GM18519 (cell line): ENCODE measurements at regions not wholly inside any gene's neighbourhood (a gene's known extent, or its start where the extent isn't known, plus 50 kb on each side); places are given as distances from the start of the nearest gene placed in this dataset.
A peak's percentile ranks its signal among the peaks of the same experiment; 100 is the strongest.
"Not testable (repeated sequence)": the region's sequence is repeated elsewhere in the genome, so short reads cannot be mapped to it uniquely, and the experiment has no call there.

ENCODE experiments used
- ATAC-seq: cut with Tn5 transposase; IDR thresholded peaks from one replicate; pipeline ENCODE4 v1.9.1; 2021; ENCODE audit warnings: mild to moderate bottlenecking, moderate library complexity; ENCODE audit not compliant: unreplicated experiment, low FRiP score

DNA sequence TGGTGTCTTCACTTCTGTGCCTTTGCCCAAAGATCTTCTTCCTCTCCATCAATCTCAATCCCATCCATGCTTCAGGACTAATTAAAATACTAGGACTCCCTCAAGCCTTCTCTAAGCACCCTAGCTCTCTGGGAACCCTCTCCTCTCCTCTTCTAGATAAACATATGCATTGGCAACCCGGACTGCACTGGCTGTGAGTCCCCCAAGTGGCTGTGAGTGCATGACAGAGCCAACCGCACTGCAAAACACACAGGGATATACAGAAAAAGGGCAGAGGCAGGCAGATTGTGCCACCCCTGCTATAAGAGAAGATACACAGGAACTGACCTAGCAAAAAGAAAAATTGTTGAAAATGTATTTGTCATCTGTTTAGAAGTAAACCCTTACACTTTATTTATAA lies 457.1 kb downstream of the MFSD1 start:
- no peak for ATAC-seq

DNA sequence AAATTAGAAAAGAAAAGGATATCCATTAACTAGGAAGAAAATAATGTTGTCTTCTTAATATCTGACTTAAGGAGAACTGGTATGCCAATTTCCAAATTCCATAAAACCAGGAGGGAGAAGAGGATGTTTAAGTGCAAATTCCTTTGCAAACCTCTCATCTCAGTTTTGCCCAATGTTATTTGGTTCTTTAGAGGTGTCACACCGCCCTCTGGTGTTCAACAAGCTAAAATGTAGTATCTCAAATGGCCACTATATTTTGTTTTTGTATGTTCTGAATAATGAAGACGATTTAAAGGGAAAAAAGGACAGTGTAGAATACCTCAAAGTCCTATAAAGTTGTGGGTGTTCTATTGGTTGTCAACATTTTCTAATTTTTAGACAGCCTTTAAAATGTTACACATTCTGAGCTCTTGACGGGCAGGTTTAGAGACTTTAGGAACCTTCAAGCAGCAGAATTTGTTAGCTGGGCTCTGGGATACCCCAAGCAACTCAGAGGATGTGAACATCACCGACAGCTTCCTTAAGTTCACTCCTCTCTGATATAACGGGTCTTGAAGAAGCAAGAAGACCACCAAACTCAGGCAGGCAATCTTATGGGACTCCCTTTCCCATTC lies 458.3 kb downstream of the MFSD1 start:
- no peak for ATAC-seq

DNA sequence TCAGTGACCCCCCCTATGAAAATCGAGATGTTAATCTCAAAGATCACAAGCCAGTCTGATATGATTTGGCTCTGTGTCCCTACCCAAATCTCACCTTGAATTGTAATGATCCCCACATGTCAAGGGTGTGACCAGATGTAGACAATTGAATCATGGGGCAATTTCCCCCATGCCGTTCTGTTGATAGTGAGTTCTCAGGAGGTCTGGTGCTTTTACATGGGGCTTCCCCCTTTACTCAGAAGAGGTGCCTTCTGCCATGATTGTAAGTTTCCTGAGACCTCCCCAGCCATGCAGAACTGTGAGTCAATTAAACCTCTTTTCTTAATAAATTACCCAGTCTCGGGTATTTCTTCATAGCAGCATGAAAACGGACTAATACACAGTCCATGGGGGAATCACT lies 459.5 kb downstream of the MFSD1 start:
- ATAC-seq = not testable (repeated sequence)

DNA sequence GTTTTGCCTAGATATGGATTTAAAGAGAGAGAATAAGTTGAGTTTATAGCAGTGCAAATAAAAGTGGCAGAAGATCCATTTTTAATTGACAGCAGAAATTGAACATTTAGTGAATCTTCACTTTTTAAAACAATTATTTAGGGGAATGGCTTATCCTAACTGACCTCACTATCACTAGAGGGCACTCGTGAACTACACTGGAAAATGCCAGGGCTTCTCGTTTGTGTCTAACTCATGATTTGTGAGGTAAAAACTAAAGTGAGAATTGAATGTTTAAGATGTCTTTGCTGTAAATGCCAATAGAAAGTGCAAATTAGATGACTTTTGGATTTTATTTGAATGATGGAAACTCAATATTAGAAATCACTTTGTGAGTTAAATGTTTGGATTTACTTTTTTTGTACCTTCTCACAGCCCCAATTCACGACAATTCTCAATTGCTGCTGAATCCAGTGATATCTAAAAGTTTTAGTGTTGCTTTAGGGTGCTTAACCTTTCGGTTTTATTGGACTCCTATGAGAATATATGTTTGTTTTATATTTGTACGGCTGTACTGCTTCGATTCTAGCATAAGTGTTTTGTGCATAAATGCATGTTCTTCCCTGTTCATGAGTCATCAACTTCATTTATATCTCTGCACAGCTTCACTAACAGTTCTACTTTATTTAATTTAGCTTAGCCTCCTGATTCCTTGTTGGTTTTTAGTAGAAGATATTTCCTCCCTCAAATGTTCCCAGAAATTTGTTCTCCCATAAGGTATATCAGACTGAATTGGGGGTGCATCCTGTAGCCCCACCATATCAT lies 462.1 kb downstream of the MFSD1 start:
- ATAC-seq = no peak

DNA sequence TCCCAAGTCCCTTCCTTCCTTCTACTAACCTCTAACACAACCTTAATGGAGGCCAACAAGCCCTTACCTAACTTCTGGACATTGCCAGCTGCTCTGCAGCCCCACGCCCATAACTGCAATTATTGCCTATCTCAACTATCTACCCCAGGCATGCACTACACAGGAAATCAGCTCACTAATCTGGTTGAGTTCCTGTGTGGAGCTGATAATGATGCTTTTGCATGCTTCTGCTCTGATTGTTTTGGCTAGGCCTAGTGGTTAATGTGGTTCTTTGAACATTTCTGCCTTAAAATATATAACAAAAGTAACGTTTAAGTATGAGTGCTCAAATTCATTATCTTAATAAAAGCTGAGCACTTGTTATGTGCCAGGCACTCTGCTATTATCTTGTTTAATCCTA lies 463.9 kb downstream of the MFSD1 start:
- ATAC-seq = no peak

DNA sequence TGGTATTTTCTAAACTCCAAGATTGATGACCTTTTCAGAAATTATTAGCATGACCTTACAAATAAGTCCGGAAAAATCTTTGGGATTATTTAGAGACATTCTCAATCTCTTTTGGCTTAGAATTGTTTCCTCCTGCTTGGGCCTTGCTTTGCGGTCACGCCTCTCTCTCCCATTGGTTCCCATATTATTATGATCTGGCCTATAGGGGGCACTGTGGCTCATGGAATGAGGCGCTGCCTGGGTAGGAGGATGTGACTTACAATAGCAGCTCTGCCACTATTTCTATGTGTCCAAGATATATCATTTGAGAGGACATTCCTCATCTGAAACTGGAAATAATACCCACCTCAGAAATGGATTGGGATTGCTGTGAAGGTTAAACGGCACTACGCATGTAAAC lies 464.9 kb downstream of the MFSD1 start:
- ATAC-seq = no peak

DNA sequence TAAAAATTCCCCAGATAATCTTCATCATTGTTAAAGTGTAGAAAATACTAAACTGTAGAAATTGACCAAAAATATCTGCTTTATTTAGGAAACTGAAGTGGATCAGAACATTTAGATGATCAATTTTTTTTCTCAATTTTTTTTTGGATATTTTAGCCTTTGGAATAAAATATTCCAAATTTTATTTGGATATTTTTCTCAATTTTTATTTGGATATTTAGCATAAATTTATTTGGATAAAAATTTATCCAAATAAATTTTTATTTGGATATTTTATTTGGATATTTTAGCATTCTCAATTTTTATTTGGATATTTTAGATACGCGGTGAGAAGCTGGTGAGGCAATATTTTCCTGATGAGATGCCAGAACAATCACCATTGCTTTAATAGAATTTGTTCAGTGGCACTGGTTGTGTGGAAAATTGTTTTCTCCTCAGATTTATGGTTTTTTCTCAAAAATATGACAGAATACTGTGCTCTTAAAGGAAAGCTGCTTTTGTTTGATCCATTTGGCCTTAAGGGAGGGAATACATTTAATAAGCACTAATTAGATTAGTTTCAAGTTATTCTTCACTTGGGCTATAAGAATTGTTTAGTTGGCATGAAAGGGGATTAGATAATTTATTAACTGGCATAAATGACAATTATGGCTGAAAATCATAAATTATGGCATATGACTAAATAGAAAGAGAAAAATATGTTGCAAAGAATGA lies 470.1 kb downstream of the MFSD1 start:
- ATAC-seq = no peak

DNA sequence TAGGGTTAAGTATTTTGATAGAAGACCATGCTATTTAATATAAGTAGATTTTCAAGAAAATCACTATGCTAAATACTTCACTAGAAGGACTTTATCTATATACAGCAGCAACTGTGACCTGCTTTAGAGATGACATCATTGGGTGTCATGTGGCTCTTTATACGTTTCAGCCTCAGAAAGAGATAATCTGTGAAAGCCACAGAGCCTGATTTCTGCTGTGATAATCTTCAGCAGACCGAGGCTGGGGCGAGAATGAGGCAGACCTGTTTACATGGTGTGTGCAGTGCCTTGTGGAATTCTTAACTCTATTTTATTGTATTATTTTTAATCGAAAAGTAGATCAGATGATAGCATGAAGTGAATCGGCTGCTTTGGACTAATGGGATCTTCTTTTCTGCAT lies 471.2 kb downstream of the MFSD1 start:
- ATAC-seq = no peak

DNA sequence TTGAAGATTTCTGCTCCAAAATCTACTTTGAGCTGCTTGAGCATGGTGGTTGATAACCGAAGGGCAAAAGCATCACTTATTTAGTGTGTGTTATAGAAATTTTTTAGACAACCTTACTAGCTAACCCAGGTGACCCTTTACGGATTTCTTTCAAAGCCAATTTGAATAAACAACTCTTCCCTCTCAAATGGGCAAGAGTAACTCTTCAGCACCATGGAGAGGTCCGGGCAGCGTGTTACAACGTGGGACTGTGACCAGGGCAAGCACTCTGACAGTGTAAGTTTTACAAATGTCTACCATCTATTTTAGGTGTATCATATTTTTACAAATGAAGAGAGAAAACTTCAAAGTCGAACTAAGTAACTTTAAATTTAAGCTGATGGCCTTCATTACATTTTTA lies 471.8 kb downstream of the MFSD1 start:
- ATAC-seq = no peak

DNA sequence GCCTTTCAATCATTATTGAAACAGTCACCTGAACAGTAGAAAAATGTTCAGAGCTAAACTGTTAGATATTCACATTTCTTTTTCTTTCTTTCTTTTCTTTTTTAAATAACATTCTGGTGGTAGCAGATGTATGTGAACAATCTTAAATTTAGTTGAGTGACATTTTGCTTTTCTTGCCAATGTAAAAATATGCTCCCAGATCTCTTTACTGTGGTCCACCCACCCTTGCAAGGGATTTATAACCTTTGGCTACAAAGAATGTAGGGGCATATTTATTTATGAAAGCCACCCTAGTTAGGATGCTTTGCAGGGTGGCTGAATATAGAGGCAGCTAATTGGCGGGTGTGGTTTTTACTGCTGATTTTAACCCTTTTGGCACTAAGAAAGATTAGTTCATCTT lies 473.9 kb downstream of the MFSD1 start:
- no peak for ATAC-seq

DNA sequence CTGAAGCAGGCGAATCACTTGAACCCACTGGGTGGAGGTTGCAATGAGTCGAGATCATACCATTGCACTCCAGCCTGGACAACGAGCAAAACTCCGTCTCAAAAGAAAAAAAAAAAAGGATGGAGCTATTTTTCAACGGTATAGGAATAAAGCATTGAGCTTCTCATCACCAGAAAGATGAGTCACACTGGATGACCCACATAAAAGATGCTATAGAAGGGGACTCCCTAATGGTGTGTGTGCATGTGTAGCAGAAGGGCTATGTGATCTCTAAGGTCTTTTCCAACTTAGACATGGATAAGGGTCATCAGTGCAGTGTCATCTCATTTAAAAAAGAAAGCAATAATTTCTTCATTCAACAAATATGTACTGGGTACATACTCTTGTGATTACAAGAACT lies 476.0 kb downstream of the MFSD1 start:
- ATAC-seq = no peak

DNA sequence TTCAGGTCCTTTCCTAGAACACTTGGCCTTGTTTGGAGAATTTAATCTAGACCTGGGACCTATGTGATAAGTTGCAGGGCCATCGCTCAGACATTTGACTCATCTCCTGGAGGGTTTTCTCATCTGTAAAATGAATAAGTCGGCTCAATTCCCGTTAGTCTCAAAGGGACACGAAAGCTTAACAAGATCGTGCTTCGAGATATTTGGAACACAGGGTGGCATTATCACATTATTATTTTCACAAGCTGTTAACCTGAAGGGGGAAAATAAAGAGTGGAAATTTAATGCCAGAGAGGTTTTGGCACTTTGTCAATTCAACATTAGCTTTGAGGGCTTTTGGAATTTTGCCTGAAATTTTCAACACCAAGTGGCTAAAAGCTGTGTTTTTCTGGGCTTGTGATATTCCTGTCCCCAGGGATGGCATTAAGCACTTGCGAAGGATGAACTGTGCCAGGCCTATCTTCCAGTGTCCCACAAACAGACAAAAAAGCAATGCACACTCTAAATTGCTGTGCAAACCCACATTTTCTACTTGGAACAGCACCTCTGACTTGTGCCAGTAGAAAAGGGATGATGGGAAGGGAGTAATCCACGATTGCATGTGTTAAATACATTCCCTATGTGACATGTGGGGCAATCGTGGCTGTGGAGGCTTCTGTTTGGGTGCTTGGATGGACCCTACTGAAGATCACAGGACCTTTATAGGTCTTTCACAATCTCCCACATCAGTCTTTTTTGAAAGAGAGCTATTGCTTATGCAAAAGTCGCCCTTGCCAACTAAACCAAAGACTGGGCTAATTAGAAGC lies 478.7 kb downstream of the MFSD1 start:
- ATAC-seq = no peak

DNA sequence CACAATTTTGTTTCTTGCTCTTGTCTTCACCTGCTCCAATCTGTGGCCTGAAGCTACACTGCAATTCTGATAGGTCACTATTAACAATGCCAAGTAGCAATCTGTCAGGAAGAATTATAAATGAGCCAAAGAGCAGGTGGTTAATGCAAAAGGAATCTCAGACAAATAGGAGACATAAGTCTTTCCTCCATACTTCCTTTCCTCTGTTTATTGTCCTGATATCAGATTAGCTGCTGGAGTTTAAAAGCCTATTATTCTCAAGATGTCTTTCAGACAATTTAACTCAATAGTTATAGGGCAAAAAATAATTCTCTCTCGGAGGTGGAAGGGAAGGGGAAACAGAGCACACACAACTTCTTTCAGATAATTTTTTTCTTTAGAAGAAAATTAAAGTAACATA lies 491.6 kb downstream of the MFSD1 start:
- no peak for ATAC-seq

DNA sequence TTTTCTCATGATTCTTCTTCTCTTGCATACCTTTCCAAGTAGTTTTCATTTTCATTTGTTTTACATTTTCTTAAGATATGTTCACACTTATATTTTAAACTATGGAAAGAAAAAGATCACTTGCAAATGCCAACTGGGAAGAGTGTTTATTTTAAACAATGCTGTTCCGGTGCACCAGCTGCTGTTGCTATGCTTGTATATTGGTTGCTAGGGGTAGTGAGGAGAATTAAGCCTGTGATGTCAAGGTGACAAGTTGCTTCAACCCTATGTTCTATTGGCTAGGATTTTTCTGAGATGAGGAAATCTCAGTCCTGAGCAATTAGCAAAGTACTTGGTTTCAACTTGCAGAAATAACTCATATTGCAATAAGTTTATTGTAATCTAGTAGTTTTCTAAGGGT lies 500.1 kb downstream of the MFSD1 start:
- no peak for ATAC-seq

DNA sequence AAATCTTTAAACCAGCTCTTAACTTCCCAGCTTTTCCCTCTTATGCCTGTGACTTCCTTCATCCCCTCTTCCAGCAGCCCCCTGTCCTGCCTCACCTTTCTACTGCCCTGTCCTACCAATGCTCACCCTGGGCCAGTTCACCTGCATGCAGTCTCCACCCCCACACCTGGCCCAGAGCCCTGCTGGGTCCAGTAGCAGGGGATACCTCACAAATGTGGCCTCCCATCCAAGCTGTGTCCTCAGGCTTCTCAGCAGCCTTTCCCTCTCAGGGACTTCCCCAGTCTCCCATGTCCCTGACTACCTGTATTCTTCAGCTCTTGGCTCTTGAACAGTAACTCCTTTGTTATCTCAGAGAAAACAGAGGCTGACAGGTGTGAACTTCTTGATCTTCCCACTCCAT lies 503.2 kb downstream of the MFSD1 start:
- no peak for ATAC-seq

DNA sequence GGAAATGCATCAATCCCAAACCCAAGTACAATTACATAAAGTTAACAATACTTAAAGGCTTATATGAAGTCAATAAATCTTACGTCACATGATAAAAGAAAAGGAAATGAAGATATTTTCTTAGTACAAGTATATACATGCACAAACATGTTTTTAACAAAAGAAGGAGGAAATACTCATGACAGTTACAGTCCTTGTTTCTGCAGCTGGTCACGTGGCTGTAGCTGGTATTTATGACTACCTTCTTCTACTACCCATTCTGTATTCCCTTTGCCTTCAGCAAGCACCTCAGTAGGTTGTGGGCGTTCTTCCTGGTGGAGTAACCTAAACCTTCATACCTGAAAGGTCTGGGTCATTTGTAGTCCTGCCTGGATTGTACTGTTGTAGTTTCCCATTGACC lies 514.9 kb downstream of the MFSD1 start:
- not testable (repeated sequence) for ATAC-seq

DNA sequence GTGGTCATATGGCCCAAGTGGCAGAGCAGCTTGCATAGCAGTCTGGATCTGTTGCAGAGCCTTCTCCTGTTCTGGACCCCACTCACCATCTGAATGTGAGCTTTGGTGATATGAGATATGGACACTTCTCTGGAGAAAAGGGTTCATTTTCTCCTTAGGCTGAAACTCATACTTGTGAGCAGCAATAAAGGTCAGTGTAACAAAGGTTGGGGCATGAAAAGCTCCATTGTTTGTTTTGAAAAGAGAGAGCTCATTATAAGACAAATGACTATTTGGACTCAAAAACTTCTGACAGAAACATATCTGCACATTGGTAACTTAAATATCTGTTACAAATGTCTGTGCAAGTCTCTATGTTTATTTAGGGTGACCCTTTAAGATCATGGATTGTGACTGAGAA lies 517.3 kb downstream of the MFSD1 start:
- ATAC-seq = no peak

DNA sequence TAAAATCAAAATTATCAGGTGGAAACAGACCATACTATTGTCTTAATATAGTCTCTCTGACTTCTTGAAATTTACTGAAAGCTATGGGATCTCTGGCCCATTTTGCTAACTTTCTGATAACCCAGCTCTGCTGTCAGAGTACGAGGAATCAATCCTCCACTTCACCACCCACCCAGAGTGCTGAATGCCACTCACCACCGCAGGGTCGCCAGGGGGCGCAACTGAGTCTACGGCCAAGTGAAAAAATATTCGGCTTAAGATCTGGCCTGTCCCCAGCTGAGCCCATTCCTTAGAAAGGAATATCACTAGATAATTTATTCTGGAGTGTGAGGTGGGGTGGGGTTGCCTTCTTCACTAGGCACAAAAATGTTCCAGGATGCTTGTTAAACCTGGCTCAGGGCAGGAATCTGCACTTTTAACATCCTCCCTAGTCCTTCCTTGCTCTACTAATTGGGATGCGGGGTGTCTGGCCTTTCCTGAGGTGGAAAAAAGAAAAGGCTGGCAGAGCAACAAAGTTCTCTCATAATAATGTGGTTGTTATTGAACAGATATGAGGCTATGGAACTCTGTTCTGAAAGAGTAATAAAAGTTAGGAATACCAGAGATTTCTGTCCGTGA lies 520.6 kb downstream of the MFSD1 start:
- peak; percentile 78 for ATAC-seq

DNA sequence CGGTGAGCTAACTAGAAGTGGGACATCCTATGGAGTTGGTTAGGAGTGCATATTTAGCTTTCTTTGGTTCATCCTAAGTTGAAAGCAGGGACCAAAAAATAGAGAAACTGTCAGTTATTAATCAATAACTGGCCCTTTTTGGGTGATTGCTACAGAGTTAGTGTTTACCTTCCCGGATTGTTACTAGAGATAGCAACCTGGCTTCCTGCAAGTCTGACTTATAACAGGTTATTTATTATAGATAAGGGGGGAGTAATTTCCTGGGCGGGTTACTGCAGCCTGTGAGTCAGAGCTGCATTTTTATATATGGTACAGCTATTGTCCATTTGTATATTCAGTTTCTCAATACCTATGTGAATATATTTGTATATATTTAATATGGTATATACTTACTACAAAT lies 522.0 kb downstream of the MFSD1 start:
- ATAC-seq = no peak

DNA sequence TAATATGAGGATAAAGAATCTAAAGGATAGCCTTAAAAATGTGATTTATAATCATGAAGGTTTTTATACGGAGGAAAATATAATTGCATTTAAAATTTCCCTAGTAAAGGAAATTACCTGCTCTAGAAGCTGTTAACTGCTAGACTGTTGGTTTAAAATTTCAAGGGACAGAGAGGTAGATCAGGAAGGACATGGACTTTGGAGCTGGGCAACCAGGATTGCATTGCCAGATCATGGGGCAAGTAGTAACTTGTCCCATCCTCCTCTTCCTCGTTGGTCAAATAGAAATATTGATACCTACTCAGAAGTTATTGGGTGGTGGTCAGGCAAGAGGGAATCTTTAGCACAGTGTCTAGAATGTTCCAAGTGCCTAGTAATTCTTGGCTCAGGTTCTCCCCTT lies 525.1 kb downstream of the MFSD1 start:
- no peak for ATAC-seq
